ENCODE measurements at regions not wholly inside any gene's neighbourhood (a gene's known extent, or its start where the extent isn't known, plus 50 kb on each side); places are given as distances from the start of the nearest gene placed in this dataset.

DNA sequence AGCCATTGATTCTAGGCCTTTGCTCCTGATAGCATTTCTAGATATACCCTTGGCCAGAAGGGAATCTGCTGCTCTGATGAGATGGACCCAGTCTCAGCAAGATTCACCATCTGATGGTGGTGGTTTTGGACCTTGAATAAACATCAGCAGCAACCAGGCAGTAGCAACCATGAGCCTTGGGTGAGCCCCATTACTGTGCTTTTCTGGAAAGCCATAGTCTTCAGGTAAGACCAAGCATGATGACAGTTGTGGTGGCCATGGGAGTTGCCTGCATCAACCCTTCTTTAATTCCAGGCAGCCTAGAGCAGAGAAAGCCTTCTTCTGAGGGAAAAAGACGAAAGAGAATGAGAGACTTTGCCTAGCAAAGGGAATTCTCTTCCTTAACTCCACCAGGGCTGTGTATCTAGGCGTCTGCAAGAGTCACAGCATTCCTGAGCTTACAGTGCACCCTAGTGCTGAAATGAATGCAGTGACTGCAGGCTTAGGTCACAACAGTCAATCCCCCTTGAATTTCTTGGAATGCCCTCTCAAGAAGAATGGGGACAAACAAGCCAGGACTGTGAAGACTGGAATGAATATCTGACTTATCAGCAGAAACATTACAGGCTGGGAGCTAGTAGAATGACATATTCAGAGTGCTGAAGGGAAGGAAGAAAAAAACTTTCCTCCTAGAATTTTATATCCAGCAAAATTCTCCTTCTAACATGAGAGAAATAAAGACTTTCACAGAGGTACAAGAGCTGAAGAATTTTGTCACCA, 942.4 kb upstream of the PCDH20 start:
- peak; percentile 0 for DNase-seq

DNA sequence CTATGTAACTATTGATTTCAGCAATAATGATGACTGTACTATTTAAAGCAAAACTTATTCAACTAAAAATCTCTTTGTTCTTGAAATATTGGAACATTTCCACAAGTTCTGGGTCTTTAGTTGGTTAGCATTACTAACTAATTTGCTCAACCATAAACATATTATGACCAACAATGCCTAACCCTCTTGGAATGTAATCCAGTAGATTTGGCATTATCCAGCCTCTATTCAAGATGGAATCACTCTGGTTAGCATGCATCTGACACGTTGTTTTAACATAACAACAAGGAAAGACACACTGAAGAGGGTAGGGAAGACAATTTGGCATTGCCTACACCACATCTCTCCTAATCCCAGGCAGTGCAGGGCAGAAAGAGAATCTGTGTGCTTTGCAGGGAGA, 941.3 kb upstream of the PCDH20 start:
- DNase-seq = no peak

DNA sequence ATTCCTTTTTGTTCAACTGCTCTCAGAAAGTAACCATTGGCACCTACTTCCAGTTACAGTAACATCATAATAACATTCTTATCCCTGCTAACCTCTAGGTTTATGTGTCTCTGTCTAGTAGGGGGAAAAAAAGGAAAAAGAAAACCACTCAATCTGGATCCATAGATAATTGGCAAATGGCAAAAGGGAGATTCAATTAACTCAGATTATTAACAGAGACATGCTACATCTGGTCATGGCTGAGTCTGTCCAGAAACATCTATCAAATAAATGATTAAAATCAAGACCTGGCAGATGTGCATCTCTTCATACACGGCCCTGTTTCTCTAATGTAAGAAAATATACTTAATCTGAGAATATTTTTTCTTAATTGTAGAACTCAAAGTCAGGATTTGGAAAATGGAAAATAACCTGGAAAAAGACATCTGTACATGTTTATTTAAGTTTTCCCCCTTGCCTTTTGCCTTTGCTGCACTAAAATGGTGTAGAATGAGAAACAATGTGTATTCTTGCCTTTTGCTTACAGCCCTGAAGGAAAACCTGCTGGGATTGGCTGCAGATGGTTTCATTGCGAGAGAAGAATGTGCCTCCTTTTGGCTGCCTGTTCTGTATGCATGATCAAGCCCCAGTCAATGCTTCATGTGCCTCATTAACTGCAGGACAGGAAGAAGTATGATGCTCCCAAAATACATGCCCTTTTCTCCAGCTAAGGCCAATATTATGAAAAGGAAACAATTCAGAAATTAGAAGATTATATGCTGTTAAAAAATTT, 921.6 kb upstream of the PCDH20 start:
- no peak for DNase-seq

DNA sequence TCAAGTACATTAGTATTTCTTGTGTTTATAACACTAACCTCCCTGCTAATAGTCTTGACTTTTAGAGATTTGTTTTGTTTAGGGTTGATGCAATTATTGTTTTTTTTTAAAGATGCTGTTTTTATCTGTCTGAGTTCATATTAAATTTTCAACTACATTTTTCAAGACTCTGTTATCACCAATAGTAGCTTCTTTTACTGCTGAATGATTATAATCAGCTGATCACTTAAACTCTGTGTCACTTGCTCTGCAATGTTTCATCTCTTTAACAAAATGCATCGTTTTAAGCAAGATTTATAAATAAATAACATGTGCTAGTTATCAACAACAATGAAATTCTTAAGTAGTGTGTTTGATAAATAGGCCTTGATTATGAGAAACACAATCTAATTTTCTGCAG, 920.9 kb upstream of the PCDH20 start:
- DNase-seq = no peak

DNA sequence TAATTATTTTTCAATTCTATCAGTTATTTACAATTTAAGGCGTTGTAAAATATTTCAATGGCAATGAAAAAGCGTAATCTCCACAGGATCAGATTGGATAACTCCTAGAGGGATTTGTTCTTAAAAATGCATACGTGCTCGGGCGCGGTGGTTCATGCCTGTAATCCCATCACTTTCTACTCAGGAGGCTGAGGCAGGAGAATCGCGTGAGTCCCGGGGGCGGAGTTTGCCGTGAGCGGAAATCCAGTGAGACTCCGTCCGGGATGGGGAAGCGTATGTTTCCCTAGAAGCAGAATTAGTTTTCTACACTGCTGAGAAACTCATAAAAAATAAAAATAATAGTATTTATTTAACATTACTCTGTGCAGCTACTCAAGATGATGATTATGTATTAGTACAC, 917.8 kb upstream of the PCDH20 start:
- no peak for DNase-seq

DNA sequence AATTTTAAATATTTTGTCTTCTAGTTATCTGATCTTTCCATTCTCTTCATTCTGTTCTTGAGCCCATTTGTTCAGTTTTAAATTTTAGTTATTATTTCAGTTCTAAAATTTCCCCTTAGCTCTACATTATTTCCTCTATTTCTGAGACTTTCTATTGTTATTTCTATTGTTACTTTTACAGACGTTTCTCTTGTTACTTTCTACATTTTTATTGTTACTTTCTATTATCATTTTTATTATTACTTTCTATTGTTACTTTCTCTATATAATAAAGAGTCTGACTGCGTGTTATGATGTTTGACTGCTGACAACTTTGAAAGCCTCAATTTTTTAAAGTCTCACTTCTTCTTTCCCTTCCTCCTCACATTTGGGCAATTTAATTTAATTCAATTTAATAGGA, 915.7 kb upstream of the PCDH20 start:
- DNase-seq = no peak

DNA sequence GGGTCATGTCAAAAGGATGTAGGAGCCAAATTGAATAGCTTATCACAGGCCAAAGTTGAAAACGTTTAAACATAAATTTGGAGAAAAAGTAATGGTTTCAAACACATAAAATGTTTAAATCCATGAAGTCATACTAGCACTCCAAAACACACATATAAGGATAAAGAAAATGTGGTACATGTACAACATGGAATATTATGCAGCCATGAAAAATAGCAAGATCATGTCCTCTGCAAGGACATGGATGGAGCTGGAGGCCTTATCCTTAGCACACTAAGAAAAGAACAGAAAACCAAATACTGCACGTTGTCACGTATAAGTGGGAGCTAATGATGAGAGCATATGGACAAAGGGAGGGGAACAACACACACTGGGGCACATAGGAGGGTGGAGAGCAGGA, 911.7 kb upstream of the PCDH20 start:
- no peak for DNase-seq

DNA sequence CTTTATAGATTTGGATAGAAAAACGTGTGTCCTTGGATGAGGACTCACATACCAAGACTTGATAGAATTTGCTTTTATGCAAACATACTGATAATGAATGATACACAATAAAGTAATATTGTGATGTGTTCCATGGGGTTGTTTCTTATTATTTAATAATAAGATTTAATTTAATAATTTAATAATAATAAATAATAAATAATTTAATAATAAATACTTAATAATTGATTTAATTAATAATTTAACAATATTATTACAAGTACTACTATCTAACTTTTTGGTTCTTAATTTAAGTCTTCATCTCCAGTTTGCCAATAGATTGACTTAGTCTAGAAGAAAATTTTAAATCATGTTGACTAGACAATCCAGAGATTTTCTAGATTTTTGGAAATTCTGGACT, 909.2 kb upstream of the PCDH20 start:
- no peak for DNase-seq

DNA sequence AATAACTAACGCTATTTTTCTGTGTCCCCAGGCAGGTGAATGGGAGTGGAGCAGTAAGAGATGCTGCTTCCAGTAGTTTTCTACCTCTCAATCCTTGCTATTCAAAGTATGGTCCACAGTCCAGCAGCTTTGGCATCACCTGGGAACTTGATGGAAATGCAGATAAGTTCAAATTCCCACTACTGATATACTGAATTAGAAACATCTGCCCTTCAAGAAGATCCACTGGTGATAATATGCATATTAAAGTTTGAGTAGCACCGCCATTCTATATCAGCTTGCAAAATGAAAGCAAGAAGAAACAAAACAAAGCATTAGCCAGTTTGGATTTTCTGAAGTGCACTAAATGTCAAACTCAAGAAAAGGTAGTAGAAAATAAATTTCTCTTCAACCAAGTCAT, 906.2 kb upstream of the PCDH20 start:
- DNase-seq = no peak

DNA sequence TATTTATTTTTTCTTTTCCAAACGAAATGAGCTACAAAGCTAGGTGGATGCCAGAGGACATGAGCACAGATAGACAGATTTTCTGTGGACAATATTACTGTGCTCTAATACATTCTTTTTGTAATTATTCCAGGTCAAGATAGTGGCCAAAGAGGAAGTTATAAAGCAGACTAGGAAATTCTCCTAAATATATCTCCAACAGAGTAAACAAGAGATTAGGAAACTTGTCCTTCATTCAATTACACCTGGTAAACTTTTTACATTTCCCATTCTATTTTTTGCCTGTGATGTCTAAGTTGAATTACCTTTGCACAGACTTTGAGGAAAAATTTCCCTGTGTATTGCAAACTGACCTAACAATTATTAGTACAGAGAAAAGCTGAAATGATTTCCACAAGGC, 905.5 kb upstream of the PCDH20 start:
- no peak for DNase-seq

DNA sequence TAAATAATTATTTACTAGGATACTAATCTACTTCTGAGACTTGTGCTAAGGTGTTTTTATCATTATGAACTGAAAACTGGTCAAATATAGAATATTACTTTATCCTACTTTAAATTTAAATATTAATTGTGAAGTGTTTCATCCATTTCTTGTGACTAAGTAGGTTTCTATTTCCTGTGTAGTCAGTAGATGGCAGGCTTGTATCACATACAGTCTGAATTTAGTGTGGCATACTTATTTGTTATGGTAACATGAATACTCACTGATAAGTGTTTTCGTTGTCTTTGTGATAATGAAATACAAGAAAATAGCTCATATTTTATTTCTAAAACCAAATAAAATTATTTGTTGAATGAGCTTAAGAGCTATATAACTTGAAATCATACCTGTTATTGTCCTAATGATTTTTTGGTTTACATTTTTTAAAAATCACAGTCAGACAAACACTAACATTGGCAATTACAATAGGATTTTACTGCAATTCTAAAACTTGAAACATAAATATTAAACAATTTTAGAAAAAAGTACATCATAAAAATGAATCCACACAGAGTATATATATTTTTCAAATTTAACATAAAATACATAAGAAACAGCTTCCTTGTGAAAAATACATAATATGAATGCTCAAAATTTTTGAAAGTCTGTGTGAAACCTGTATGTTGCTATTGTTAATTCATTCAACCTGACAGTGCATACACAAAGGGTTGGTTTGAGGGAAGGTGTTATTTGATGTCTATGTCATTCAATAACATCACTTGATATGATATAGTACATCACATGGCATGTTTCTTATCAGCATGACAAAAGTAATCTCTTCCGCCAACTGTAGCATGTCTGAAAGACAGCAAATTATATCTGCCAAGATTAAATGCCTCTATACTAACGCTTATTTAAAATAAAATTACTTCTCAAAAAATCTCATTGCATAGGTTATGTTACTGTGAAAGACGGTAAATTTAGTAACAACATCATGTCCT, 904.8 kb upstream of the PCDH20 start:
- DNase-seq = peak; percentile 8

DNA sequence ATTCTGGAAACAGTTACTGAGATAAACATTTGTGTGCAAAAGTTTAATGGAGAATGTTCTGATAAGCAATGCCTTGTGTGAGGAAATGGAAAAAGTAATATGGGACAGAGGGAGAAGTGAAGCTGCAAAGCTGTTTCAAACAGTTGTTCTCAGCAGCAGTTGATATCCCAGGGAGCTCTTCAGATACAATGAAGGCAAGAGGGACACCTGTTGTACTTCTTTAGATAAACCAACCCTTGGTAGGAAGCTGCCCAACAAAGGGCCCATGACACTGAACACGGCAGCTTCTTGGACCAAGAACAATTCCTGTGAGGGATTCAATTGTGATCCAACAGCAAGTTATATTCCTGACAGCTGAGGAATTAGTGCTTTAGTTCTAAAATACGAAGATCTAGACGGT, 894.3 kb upstream of the PCDH20 start:
- no peak for DNase-seq

DNA sequence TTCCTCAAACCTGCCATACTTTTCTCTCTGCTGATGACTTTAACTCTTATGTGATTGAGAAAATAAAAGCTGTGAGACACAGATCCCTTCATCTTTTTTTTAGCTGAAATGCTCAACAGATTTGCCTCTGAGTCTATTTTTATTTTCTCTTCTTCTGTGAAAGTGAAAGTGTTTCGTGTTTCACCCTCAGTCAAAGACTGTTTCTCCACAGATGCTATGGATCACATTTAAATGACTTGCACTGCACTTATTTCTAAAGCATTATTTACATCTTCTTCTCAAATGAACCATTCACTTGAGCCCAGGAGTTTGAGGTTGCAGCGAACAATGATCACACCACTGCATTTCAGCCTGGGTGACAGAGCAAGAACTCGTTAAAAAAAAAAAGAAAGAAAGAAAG, 890.1 kb upstream of the PCDH20 start:
- DNase-seq = no peak

DNA sequence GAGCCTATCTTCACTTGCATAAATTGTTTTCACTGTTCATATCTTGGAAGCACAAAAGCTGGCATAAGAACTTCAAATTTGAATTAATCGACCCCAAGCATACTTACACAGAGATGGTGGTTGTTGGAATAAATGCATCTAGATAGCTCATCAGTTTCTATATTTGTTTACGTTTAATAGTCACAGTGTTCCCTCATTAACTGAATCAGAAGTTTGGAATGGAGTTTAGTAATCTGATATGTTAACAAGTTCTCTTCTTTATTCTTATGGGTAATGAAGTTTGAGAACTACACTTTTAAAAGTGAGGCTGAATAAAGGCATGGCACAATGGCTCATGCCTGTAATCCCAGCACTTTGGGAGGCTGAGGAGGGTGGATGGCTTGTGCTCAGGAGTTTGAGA, 886.7 kb upstream of the PCDH20 start:
- DNase-seq = no peak

DNA sequence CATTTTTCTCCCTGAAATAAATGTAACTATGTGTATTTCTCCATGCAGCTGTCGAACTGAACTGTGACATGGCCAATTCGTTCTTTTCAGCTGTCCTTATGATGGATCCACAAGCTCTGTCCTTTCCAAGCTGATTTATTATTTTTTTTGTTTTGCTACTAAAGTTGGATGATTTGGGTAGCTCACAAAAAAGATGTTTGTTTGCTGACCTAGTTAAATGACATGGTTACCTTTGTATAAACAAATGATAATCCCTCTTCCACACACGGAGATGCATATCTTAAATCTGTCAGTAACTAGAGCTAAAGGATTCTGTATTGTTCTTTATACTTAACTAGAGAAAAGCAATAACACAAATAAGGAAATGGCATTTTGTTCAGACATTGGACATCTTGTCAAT, 884.3 kb upstream of the PCDH20 start:
- DNase-seq = no peak

DNA sequence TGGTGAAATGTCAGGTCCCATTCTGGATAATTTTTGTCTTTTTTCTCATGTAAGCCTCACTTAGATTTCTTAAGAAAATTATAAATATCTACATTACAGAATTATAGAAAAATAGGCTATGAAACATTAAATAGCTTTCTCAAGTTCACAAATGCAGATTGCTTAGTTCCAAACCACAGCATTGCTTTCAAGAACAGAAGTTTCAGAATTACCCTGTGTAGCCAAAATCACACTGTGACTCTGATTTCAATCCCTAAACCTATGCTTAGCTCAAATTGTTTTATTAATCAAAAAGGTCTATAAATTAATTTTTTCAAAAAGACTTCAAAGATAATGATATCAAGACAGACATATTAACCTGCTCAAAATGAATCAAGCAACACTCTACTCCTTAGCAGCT, 881.2 kb upstream of the PCDH20 start:
- no peak for DNase-seq

DNA sequence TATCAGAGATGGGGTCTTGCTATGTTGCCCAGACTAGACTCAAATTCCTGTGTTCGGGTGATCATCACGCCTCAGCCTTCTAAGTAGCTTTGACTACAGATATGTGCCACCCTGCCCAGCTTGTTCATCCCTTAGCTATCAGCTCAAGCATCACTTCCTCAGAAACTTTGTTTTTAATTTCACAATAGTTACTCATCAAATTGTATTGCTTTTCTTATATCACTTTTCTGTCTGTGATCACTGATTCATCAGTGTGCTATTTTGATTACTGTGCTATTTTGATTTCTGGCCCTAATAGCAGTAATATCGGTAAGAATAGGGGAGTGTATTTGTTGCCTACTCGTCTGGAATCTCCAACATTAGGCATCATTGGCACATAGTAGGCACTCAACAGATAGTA, 878.6 kb upstream of the PCDH20 start:
- no peak for DNase-seq

DNA sequence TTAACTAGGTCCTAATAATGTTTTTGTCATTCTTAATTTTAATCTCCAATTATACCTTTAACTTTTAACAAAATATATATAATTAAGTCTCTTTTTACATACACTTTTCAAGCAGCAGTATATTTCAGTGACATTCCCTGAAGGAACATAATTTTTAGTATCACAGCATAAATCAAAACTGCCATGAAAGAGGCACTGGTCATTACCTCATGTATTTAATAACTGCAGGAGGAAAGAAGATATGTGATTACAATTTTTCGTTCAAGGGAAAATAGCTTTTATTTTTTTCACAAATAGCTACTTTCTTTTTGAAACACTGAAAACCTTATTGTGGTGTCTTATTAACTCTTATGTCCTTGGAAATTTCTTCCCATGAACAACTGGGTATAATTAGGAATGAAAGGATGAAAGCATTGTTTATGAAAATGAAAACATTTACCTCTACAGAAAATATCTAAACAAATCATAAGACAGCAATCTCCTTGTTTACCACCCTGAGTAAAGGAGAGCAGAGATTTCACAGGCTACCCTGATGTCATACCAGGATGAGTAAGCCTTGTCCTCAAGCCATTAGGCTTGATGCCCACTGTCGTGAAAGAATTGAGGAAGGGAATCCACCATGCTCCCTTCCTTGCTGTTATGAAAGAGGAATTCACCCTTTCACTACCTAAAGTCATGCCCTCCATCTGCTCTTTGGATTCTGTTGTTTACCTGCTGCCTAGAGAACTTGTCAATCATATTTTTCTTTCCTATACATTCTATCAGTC, 877.2 kb upstream of the PCDH20 start:
- no peak for DNase-seq

DNA sequence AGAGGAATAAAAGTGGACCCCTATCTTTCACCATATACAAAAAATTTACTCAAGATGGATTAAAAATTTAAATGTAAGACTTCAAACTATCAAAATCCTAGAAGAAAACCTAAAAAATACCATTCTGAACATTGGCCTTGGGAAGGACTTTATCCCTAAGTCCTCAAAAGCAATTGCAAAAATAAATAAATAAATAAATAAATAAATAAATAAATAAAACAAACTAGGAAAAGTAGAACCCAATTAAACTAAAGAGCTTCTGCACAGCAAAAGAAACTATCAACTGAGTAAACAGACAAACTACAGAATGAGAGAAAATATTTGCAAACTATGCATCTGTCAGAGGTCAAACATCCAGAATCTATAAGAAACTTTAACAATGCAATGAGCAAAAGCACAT, 874.9 kb upstream of the PCDH20 start:
- no peak for DNase-seq

DNA sequence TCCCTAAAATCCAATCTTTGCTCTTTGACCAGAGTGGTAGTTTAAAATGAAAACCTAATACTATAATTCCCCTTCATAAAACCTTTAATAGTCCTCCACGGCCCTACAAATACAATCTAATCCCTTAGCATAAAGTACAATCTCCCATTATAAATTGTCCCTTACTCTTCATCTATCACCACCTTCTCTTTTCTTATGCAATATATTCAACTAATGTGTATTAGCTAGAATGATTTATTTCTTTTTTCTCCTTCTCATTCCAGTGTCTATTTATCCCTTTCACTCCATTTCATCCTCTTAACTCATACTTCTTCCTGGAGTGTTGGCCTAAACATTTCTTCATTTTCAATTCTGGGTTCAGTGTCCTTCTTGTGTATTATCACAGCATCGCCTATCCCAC, 872.1 kb upstream of the PCDH20 start:
- DNase-seq = no peak

DNA sequence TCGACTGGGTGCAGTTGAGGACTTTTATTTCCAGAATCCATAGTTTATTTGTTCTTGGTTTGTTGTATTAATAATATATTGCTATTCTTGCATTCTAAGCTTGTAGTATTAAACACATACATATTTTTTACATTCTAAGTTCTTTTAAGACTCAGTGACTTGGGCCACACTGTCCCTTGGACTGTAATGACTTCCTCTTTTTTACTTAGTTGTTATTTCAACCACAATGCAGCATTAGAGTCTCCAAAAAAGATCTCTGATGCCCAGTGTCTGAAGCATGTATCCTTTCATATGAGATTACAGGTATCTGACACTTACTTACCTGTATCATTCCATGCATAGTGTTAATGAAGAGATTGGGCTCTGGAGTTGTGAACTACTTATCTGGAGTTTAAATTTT, 864.9 kb upstream of the PCDH20 start:
- DNase-seq = no peak

DNA sequence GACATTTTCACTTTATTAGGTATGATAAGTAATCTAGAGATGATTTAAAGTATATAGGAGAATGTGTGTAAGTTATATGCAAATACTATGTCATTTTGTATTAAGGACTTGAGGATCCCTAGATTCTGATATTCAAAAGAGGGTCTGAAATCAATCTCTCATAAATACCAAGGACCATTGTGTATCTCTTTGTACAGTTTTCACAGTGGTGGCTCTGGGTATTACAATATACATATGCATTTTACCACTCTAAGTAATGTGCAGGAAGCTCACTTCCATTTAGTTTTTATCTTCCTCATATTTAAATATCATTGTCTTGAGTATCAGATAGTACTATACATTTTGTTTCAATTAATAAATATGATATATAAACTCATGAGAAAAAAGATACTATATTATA, 862.6 kb upstream of the PCDH20 start:
- no peak for DNase-seq

DNA sequence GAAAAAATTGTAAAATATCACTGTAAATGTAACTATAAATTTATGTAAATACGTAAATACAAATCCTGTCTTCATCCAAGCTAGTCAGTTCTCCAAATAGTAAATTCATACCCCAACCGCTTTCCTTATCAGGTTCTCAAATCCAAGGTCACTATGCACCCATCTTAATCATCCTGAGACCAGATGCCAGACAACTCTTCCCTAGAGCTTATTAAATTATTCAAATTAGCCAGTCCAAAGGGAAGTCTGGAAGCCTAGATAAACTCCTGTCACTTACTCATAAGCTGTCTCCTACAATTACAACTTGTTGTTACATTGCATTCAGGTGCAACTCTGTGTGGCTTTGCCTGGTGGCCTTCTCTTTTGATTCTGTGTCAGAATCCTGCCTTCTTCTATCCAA, 836.1 kb upstream of the PCDH20 start:
- DNase-seq = no peak

Data from NCI-H1694 (cell line).